ENCODE measurements at regions not wholly inside any gene's neighbourhood (a gene's known extent, or its start where the extent isn't known, plus 50 kb on each side); places are given as distances from the start of the nearest gene placed in this dataset.

DNA sequence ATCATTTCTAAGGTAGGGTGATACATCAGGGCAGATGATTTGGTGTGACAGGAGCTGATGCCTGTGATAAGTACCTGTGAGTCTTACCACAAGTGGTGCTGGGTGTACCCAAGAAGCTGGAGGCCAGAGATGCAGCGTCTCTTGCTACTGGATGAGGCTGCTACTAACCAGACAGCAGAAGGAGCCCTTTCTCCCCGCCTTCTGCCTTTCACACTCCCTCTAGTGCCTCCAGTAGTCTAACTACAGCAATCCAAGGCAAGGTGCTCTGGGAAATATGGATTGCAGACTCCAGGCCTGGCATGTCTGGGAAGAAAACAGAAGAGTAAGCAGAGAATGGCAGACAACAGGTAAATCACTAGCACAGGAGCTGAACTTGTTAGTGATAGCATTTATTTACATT, 470.8 kb downstream of the NKX6-1 start:
- no peak overlapping the region for H2AFZ ChIP-seq (ENCODE audit: low read depth, low read length)
- H3K9me3 ChIP-seq (ENCODE audit: low read length), result no peaks in the 10 kb centered on the region
- H3K36me3 ChIP-seq (ENCODE audit: insufficient read depth, low read length), result no peaks in the 10 kb centered on the region
- H3K27me3 ChIP-seq (ENCODE audit: insufficient read depth, low read length), result no peaks in the 10 kb centered on the region
- no peak overlapping the region for H3K4me3 ChIP-seq (ENCODE audit: low read length)
- no peaks in the 10 kb centered on the region for H3K4me1 ChIP-seq (ENCODE audit: insufficient read depth, low read length)

DNA sequence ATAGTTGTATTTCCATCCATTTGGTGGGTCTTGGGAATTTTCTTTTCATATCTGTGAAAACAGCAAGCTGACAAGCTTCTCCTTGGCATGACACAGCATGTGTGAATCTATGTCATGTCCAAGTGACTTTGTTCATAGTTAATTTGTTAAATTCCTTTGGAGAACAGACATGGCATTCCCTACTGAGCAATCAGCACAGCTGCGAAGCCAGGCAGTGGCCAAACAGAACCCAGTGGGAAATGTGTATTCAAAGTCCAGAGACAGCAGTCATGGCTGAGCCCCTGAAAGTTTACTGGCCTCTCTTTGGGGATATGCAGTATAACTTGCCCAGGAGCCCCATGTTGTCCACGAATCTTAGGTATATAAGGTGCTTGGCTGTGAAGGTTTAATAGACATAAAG, 474.7 kb downstream of the NKX6-1 start:
- no peaks in the 10 kb centered on the region for H3K9me3 ChIP-seq (ENCODE audit: low read length)
- H3K4me3 ChIP-seq (ENCODE audit: low read length), result no peak overlapping the region
- H3K4me1 ChIP-seq (ENCODE audit: insufficient read depth, low read length), result no peaks in the 10 kb centered on the region
- H3K27me3 ChIP-seq (ENCODE audit: insufficient read depth, low read length), result no peaks in the 10 kb centered on the region
- no peak overlapping the region for H2AFZ ChIP-seq (ENCODE audit: low read depth, low read length)
- H3K36me3 ChIP-seq (ENCODE audit: insufficient read depth, low read length), result no peaks in the 10 kb centered on the region

DNA sequence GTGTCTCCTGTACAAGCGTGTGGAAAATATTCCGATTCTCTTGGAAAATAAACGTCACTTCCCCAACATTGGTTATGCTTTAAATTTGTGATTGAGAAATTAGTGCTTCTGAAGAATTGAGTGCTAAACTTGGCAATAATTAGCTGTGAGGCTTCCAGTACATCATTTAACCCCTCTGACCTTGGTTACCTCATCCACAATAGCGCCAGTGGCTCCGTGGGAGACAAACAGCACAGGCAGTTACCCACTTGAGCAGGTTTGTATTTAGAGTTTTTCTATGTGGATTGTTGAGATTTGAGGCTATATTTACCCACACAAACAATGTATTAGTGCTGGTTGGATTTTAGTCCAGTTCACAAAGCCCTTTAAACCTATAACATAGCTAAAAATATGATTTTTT, 476.5 kb downstream of the NKX6-1 start:
- Histone ChIP-seq H3K27me3 (ENCODE audit: insufficient read depth, low read length) (no peaks in the 10 kb centered on the region), H2AFZ (ENCODE audit: low read depth, low read length) (no peak overlapping the region), H3K9me3 (ENCODE audit: low read length) (no peaks in the 10 kb centered on the region), H3K4me3 (ENCODE audit: low read length) (no peak overlapping the region), H3K36me3 (ENCODE audit: insufficient read depth, low read length) (no peaks in the 10 kb centered on the region), H3K4me1 (ENCODE audit: insufficient read depth, low read length) (no peaks in the 10 kb centered on the region)

DNA sequence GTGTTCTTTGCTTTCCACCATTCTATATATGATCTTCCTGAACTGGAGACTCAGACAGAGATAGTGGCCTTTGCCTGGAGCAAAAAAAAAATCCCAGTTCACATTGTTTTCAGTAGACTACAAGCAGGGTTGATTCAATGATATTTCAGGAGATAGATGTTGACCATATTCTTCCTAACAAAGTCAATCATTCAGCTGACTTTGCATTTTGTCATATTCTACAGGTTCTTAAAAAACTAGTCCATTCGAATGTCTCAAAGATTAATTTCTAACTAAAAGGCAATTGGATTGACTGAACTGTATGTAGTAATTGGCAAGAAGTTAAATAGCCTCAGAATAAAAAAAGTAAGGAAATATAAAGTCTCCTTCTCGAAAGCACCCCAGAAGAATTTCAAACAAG, 479.5 kb downstream of the NKX6-1 start:
- H3K27me3 ChIP-seq (ENCODE audit: insufficient read depth, low read length), result no peaks in the 10 kb centered on the region
- H3K4me1 ChIP-seq (ENCODE audit: insufficient read depth, low read length), result no peaks in the 10 kb centered on the region
- no peak overlapping the region for H2AFZ ChIP-seq (ENCODE audit: low read depth, low read length)
- H3K36me3 ChIP-seq (ENCODE audit: insufficient read depth, low read length), result no peaks in the 10 kb centered on the region
- no peaks in the 10 kb centered on the region for H3K9me3 ChIP-seq (ENCODE audit: low read length)
- no peak overlapping the region for H3K4me3 ChIP-seq (ENCODE audit: low read length)

DNA sequence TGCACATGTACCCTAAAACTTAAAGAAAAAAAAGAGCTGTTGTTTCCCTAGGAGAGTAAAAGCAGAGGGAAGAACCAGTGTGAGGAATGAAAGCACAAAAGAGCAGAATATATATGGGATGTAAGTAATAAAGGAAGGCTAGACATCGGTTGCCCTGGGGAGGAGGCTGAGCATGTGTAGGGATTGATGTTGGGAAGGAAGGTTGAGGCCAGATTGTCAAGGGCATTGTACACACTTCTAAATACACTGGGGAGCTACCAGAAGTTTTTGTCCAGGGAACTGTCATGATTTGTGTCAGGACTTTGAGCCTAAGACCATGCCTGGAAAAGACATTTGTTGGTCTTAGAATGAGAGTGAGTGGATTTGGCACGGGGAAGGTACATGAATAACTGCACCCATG, 467.1 kb downstream of the GPAT3 start:
- no peak overlapping the region for H2AFZ ChIP-seq (ENCODE audit: low read depth, low read length)
- H3K27me3 ChIP-seq (ENCODE audit: insufficient read depth, low read length), result no peaks in the 10 kb centered on the region
- no peaks in the 10 kb centered on the region for H3K36me3 ChIP-seq (ENCODE audit: insufficient read depth, low read length)
- H3K9me3 ChIP-seq (ENCODE audit: low read length), result no peaks in the 10 kb centered on the region
- no peak overlapping the region for H3K4me3 ChIP-seq (ENCODE audit: low read length)
- H3K4me1 ChIP-seq (ENCODE audit: insufficient read depth, low read length), result peaks cover 7% of the 10 kb centered on the region

DNA sequence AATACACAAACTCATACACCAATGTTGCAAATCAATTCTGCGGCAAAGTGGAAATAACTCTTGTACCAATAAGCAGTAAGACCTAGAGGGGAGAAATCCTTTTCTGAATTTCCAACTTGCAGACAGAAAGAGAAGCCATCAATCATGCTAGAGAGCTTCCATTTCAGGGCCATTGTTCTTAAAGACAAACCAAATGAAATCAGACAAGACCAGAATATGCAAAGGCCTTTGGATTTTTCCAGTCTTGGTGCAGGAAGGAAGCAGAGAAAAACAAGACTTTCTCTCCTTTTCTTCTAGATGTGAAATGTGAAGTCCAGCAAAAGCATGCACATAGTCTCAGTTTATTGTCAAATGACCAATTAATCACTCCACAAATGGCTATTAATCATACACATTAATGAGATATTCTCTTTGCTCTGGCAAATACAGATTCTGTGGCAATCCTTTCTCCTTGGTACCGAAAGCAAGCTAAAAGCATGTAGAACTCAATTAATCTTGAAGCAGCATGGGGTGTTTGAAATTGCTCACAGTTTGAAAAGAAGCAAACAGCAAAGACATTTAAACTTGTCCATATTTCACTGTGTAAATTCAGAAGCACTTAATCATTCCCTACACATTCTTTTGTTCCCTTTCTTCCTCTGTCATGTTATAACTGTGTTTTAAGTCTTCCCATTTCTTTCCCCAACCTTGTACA, 466.1 kb downstream of the GPAT3 start:
- Histone ChIP-seq H2AFZ (ENCODE audit: low read depth, low read length) (no peak overlapping the region), H3K27me3 (ENCODE audit: insufficient read depth, low read length) (no peaks in the 10 kb centered on the region), H3K4me3 (ENCODE audit: low read length) (no peak overlapping the region), H3K9me3 (ENCODE audit: low read length) (no peaks in the 10 kb centered on the region), H3K36me3 (ENCODE audit: insufficient read depth, low read length) (no peaks in the 10 kb centered on the region), H3K4me1 (ENCODE audit: insufficient read depth, low read length) (peaks cover 7% of the 10 kb centered on the region)

DNA sequence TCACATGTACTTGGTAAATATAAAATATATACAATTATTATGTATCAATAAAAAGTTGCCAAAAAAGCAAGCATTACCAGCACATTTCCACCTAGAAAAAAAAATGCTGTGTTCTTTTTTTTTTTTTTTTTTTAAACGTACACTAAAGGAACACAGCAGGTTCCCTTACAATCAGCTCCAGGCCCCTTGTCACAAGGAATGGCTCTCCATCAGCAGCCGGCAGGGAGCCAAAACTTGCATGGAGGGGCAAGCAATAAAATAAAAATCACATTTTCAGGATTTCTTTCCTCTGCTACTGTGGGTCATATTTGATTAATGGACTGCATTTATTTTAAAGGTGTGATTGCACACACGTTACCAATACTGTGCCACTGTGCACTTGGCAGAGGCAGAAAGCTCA, 460.3 kb downstream of the GPAT3 start:
- no peaks in the 10 kb centered on the region for H3K36me3 ChIP-seq (ENCODE audit: insufficient read depth, low read length)
- no peaks in the 10 kb centered on the region for H3K4me1 ChIP-seq (ENCODE audit: insufficient read depth, low read length)
- no peaks in the 10 kb centered on the region for H3K9me3 ChIP-seq (ENCODE audit: low read length)
- H3K4me3 ChIP-seq (ENCODE audit: low read length), result no peak overlapping the region
- H3K27me3 ChIP-seq (ENCODE audit: insufficient read depth, low read length), result no peaks in the 10 kb centered on the region
- H2AFZ ChIP-seq (ENCODE audit: low read depth, low read length), result no peak overlapping the region

DNA sequence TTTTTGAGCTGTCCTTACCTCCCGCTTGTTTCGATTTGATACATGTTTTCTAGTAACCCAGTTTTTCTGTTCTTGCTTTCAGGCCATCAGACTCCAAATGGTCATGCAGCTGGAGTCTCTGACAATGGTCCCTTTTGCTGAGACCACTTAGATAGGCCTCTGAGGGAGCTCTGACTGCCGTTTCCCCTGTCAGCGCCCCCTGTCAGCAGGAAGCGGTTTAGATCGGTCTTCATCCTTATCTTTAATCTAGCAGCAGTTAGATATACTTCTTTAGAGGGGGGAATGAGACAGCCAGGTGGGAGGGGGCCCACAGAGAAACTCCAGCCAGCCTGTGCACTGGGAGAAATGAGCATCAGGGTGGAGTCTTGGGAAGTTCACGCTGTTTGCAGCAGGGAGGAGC, 457.9 kb downstream of the GPAT3 start:
- Histone ChIP-seq H3K27me3 (ENCODE audit: insufficient read depth, low read length) (no peaks in the 10 kb centered on the region), H3K36me3 (ENCODE audit: insufficient read depth, low read length) (no peaks in the 10 kb centered on the region), H3K4me3 (ENCODE audit: low read length) (no peak overlapping the region), H3K9me3 (ENCODE audit: low read length) (peaks cover 3% of the 10 kb centered on the region), H3K4me1 (ENCODE audit: insufficient read depth, low read length) (no peaks in the 10 kb centered on the region), H2AFZ (ENCODE audit: low read depth, low read length) (no peak overlapping the region)

DNA sequence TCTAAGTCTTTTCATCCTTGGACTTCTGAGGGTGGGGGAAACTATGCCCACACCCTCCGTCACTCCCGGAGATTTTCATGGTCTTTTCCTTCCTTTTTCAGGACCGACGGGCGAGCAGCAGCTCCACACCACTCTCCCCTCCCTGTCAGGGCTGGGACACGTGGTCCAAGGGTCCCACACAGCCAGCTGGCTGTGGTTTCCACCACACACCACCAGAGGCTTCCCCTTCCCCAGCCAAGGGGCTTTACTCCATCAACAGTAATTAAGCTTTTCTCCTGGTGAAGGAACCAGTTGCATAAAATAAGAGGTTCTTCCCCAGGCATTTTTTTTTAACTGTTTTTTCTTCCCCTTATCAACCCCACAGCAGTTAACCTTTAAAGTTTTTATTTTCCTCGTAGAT, 453.9 kb downstream of the GPAT3 start:
- Histone ChIP-seq H3K36me3 (ENCODE audit: insufficient read depth, low read length) (no peaks in the 10 kb centered on the region), H2AFZ (ENCODE audit: low read depth, low read length) (no peak overlapping the region), H3K27me3 (ENCODE audit: insufficient read depth, low read length) (no peaks in the 10 kb centered on the region), H3K4me1 (ENCODE audit: insufficient read depth, low read length) (no peaks in the 10 kb centered on the region), H3K4me3 (ENCODE audit: low read length) (no peak overlapping the region), H3K9me3 (ENCODE audit: low read length) (peaks cover 3% of the 10 kb centered on the region)

DNA sequence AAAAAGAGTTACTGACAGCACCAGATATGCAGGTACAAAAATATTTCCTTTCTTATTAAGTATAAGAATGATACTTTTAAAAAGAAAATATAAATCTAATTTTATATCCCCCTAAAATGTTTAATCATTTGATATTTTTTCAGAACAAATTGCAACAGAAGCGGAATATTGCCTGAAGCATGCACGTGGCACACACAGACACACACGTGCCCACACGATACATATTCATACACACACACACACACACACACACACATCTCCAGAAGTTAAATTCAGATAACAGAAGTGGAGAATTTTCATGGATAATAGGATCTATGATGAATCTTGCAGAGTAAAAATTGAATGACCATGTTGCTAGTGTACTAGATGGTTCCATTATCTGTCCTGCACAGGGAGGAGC, 445.2 kb downstream of the GPAT3 start:
- Histone ChIP-seq H3K27me3 (ENCODE audit: insufficient read depth, low read length) (no peaks in the 10 kb centered on the region), H2AFZ (ENCODE audit: low read depth, low read length) (no peak overlapping the region)

DNA sequence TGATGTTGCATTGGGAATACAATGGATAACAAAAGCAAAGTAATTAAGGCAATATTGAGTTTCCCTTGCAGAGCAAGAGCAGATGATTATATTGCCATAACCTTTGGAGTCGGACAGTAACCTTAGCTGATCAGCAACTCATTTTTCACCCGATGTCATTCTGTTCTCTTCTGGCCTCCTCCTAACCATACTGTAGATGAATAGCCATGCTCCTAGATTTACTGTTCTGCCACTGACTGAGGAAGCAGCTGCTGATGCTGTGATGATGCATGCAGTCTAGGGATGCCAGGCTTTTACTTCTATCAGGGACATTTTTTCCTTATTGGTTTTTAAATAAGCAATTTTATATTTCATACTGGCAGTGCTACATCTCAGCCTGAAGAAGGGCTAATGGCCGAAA, 443.9 kb downstream of the GPAT3 start:
- Histone ChIP-seq H3K4me1 (ENCODE audit: insufficient read depth, low read length) (no peaks in the 10 kb centered on the region), H3K4me3 (ENCODE audit: low read length) (no peak overlapping the region), H3K9me3 (ENCODE audit: low read length) (no peaks in the 10 kb centered on the region), H2AFZ (ENCODE audit: low read depth, low read length) (no peak overlapping the region), H3K36me3 (ENCODE audit: insufficient read depth, low read length) (no peaks in the 10 kb centered on the region), H3K27me3 (ENCODE audit: insufficient read depth, low read length) (no peaks in the 10 kb centered on the region)

More for the DNA sequence above, 445.2 kb downstream of the GPAT3 start:
- Histone ChIP-seq H3K9me3 (ENCODE audit: low read length) (no peaks in the 10 kb centered on the region), H3K36me3 (ENCODE audit: insufficient read depth, low read length) (no peaks in the 10 kb centered on the region), H3K4me3 (ENCODE audit: low read length) (no peak overlapping the region), H3K4me1 (ENCODE audit: insufficient read depth, low read length) (no peaks in the 10 kb centered on the region)

DNA sequence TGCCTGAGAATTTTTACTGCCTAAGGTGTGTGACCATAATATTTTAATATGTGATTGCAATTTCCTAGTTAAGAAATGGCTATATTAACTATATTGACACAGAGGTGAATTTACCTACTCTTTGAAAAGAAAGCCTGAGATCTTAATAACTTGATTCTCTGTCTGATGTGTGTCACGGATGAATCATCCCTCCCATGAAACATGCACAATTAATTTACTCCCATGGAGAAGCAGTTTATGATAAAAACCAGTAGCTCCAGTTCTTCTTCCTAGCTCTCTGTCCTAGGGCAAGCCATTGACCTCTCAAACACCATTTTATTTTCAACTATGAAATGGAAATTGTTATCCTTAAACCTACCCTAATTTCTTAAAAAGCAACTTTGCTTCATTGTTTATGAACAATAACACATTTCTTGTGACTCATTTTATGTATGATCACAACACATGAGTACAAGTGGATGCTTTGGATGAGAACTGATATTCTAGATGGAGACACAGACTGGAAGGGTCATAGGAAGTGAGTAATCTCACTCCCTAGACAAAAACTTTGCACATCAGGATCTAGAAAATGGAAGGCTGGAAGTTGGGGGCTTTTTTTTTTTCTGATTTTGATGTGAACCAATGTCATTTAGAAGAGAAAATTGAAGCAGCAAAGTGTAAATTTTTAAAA, 438.3 kb downstream of the GPAT3 start:
- H2AFZ ChIP-seq (ENCODE audit: low read depth, low read length), result no peak overlapping the region

DNA sequence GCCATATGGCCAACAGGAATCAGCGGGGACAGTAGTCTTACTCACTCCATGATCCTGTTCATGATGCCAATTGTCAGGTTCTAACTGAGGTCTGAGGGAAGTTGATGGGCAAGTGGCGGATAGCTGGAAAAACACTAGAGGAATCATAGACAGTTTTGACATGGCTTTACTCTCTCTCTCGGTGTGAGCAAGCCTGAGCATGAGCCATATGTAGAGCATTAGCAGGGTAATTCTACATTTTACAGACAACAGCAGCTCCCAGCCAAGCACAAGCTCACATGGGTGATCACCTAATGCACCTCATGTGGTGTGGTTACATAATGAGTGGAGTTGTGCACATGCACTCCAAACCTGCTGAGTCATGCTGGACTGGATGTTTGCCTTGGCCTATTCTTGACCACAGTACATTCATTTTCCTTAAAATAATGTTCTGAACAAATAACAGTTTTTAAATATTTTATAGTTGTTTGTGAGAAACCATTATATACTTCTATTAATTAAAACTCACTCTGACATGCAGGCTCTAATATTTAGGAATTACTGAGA, 429.2 kb downstream of the GPAT3 start:
- no peak overlapping the region for H3K4me3 ChIP-seq (ENCODE audit: low read length)
- H3K4me1 ChIP-seq (ENCODE audit: insufficient read depth, low read length), result no peaks in the 10 kb centered on the region

More for the DNA sequence above, 438.3 kb downstream of the GPAT3 start:
- Histone ChIP-seq H3K4me1 (ENCODE audit: insufficient read depth, low read length) (no peaks in the 10 kb centered on the region), H3K4me3 (ENCODE audit: low read length) (no peak overlapping the region), H3K27me3 (ENCODE audit: insufficient read depth, low read length) (no peaks in the 10 kb centered on the region), H3K36me3 (ENCODE audit: insufficient read depth, low read length) (no peaks in the 10 kb centered on the region), H3K9me3 (ENCODE audit: low read length) (no peaks in the 10 kb centered on the region)

More for the DNA sequence above, 429.2 kb downstream of the GPAT3 start:
- H3K9me3 ChIP-seq (ENCODE audit: low read length), result peaks cover 2% of the 10 kb centered on the region
- H3K36me3 ChIP-seq (ENCODE audit: insufficient read depth, low read length), result no peaks in the 10 kb centered on the region
- no peaks in the 10 kb centered on the region for H3K27me3 ChIP-seq (ENCODE audit: insufficient read depth, low read length)
- no peak overlapping the region for H2AFZ ChIP-seq (ENCODE audit: low read depth, low read length)
